Stimulated activated CD4-positive, alpha-beta T cell treated with anti-CD3 and anti-CD28 coated beads, Interleukin-4, amount 100 ng/mL, for 24 hours (primary cell): ENCODE measurements at regions not wholly inside any gene's neighbourhood (a gene's known extent, or its start where the extent isn't known, plus 50 kb on each side); places are given as distances from the start of the nearest gene placed in this dataset.

Experiments
- DNase-seq: peaks from one replicate; pipeline ENCODE4 v3.0.0-alpha.2; 2020

DNA sequence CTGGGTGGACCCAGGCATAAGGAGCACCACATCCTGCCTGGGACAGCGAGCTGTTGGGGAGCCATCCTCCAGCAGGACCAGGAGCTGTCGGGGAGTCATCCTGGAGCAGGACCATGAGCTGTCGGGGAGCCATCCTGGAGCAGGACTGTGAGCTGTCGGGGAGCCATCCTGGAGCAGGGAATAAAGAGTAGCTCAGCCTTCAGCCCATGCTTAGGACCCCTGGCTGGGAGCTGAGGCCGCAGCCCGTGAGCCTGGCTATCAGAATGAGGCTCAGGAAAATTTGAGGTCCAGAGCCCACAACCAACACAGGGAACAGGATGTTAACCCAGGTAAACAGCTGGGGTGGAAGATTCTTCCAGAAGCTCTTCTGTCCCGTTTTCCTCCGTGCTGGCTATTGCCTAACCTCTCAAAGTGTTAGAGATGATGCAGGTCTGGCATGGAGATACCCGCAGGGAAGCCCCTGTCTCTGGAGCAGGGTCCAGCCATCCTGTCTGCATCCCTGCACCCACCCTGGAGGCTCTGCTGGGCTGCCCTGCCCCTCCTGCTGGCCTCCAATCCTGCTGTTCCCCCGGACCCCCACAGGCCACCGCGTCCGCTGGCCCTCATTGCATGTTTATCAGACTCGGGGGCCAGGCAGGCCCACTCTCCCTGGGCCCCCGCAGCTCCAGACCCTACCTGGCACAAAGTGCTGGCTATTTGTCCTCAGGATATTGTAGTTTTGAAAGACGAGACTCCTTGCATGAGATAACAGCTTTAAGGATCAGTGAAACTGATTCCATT is 243.5 kb upstream of the MYT1L start:
- no peak for DNase-seq

DNA sequence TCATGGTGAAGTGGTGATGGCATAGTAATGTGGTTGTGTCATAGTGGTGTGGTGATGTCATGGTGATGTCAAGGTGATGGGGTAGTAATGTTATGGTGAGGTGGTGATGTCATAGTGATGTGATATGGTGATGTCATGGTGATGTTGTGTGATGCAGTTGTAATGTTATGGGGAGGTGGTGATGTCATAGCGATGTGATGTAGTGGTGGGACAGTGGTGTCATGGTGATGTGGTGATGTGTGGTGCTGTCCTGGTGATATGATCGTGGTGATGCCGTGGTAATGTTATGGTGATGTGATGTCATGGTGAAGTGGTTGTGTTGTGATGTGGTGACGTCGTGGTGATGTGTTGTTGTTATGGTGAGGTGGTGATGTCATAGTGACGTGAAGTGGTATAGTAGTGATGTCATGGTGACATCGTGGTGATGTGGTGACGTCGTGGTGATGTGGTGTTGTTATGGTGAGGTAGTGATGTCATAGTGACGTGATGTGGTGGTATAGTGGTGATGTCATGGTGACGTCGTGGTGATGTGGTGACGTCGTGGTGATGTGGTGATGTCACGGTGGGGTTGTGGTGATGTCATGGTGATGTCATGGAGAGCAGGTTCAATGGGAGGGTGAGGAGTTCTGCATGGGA is 242.7 kb upstream of the MYT1L start:
- no peak for DNase-seq

DNA sequence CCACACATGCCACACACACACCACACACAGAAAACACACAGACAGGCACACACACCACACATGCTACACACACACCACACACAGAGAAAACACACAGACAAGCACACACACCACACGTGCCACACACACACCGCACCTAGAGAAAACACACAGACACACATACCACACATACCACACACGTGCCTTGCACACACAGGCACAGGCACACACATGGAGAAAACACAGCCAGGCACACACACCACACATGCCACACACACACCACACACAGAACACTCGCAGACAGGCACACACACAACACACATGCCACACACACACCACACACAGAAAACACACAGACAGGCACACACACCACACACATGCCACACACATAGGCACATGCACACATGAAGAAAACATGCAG is 242.1 kb upstream of the MYT1L start:
- no peak for DNase-seq

DNA sequence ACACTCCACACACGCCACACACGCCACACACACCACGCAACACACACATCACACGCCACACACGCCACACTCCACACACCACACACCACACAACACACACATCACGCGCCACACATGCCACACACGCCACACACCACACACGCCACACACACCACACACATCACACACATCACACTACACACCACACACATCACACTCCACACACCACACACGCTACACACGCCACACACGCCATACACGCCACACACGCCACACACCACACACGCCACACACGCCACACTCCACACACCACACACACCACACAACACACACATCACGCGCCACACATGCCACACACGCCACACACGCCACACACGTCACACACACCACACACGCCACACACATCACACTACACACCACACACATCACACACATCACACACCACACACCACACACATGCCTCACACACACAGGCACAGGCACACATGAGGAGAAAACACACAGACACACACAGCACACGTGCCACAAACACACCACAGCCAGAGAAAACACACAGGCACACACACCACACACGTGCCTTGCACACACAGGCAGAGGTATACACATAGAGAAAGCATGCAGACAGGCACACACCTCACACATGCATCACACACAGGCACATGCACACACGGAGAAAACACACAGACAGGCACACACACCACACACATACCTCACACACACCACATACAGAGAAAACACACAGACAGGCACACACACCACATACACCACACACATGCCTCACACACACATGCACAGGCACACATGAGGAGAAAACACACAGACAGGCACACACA is 241.5 kb upstream of the MYT1L start:
- no peak for DNase-seq

DNA sequence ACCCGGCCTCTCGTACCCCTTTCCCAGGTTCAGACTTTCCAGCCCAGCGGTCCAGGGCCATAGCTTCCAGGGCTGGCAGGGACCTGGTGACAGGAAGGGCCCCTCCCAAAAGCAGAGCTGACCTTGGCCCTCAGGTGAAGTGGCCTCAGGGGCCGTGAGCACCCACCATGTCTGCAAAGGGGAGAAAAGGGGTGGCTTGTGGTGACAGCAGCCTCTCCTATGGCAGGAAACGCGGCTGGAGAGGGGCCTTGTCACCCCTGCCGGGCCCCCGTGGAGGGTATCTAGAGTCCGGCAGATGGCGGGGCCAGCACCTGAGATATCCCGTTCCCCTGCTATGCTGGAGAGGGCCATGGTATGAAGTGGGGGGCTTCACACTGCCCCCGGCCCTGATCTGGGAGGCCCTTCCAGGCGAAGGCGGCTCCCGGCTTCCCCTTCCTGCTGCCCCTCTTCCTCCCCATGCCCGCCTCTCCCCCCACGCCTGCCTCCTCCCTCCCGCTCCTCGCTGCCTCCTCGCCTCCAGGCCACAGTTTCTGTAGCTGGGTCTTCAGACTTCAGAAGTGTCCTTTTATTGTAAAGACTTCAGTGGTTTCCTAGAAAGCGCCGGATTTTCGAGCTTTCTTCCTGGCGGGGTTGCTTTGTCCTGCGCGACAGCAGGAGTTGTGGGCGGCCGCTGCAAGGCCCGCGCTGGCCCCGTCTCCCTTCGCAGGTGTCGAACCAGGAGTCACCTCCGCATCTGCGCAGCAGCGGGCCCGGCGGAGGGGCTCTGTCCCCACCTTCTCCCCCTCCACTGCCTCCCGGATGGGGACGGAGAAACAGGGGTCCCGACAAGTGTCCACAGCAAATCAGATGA is 240.5 kb upstream of the MYT1L start:
- no peak for DNase-seq

DNA sequence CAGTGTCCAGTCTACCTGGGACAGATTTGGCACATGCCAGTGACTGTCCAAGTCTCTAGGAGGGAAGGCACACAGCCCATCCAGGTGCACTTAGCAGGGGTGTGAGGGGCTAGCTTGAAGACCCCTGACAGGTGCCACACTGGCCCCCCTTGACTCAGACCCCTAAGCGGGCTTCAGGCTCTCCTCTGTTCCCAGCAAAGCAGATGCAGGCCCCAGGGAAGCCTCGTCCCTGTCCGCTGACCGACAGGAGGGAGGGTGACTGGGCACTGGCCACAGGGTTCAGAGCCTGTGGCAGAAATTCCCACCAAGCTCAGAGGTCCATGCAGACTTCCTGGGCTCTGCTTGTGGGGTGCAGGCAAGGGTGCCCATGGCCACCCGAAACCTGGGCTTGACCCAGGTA is 239.8 kb upstream of the MYT1L start:
- DNase-seq = no peak

DNA sequence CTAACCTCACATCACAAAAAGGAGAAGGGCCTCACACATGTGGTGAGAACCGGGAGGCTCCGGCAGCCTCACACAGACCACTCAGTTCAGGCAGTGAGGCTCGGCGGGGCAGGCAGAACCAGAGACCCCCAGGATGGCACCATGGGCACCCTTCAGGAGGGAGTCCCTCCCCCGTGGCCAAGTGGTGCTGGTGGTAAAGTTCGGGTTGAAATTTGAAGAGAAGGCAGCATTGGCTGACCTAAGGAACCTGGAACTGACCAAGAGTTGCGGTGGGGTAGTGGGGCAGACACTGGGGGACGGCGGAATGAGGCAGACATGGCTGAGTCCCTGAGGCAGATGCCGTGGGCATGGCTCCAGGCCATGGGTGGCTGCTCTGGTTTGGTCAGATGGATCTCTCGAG is 239.3 kb upstream of the MYT1L start:
- DNase-seq = no peak

DNA sequence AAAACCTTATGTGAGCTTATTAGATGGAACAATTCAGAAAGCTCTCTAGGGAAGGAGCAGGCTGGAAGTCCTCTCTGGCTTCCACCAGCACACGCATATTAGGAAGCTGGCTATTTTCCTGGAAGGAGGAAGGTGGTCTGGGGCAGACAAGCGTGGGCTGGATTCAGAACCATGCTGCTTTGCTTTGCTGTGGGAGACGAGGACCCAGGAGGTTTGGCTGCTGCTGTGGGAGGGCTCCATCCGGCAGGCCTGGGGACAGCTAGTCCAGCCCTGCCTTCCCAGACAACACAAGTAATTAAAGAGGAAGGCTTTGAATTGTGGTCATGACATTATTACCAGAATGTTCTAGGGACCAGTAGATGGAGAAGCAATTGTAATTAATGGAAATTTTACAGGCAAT is 238.8 kb upstream of the MYT1L start:
- DNase-seq = no peak

DNA sequence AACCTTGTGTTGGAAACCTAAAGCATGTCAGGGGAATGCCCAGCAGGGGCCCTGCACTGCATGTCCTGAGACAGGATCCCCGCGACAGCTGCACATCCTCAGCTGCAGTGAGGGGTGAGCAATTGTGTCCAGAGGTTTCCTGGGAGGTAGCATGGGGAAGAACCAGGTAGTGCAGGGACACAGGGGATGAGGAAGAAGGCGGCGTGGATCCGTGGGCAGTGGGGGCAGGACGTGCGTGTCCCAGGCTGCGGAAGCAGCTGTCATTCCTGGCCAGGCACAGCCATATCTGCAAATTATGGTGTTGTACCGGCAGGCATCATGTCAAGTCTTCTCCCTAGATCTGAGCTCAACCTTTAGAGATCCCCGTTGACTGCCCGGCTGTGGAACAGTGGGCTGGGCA is 238.2 kb upstream of the MYT1L start:
- DNase-seq = no peak

DNA sequence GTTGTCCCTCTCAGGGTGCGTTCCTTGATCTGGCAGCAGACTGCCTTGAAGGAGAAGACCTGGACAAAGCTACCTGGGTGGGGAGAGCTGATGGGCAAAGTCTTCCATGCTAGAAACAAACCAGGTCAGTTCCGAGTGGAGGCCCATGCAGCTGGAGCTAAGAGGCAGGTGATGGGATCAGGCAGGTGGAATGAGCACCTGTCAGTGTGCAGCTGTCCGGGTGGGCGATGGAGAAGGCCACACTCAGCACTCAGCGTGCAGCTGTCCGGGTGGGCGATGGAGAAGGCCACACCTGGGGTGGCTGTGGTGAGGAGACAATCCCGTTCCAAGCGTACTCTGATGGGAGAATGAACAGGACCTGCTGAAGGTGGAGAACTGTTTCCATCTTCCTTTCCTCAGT is 237.3 kb upstream of the MYT1L start:
- no peak for DNase-seq

DNA sequence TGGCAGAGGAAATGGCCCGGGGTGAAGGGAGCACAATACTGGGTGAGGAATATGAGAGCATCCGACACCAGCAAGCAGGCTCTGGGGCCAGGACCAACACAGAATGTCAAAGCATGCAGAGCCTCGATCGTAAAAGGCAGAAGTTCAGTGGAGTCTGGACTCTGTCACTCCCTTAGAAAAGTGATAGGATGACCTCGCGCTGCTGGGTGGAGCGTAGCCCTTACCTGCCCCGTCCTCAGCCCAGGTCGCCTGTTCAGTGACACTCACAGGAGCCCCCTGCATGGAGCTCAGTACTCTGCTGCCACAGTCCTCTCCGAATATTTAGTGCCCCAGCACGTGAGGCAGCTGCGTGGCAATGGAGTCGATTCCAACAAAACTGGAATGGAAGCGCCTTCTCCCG is 236.7 kb upstream of the MYT1L start:
- DNase-seq = no peak

DNA sequence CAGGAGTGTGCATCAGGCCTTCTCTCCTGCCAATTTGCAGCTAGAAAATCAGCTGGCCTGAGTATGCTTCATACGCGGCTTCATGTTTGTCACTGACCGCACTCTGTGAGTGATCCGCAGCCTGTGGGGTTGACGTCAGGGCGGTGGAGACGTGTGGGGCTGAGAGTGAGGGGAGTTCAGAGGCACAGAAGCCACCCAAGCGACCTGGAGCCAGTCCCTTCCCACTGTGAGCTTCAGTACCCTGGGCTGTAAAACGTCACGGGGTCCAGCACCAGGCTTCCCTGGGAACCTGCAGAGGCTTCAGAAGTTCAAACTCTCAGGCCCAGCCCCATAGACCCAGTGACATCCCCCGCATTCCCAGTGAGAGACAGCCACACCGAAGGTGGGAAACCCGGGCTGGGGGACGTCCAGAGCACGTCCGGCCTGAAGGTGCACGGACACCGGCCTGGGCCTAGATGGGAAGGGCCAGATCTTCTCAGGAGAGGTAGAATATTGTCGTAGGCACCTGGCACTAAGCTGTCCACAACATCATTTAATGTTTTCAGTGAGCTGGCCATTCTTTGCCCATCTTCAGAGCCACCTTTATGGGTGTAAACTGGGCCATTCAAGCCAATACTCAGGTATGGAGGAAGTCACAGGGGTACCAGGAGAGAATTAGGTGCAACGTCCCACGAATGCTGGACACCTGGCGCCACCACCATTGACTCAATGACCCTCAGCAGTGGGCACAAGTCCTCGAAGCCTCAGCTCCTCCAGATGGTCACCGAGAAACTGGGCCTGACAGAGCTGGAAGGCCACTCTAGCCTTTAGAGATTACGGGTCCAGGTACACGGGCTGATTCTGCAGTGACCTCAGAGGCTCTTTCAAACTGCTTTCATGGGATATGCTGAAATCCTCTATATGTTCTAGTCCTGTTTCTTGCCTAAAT is 235.6 kb upstream of the MYT1L start:
- DNase-seq = no peak

DNA sequence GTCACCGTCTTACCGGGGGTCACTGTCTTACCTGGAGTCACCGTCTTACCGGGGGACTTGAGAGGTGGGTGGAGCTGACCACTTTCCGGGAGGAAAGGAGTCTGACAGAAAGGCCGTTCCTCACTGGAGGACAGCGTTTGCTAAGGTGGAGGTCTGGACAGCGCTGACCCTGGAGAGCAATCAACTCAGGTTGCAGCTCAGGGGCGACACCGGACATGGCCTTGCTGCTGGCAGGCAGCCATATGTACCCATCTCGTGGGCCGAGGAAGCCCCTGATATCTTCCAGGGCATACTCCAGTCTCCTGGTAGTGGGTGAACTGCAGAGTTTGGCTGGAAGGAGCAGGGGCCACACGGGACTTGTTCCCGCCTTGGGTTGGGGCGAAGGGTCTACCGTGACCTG is 234.6 kb upstream of the MYT1L start:
- no peak for DNase-seq

DNA sequence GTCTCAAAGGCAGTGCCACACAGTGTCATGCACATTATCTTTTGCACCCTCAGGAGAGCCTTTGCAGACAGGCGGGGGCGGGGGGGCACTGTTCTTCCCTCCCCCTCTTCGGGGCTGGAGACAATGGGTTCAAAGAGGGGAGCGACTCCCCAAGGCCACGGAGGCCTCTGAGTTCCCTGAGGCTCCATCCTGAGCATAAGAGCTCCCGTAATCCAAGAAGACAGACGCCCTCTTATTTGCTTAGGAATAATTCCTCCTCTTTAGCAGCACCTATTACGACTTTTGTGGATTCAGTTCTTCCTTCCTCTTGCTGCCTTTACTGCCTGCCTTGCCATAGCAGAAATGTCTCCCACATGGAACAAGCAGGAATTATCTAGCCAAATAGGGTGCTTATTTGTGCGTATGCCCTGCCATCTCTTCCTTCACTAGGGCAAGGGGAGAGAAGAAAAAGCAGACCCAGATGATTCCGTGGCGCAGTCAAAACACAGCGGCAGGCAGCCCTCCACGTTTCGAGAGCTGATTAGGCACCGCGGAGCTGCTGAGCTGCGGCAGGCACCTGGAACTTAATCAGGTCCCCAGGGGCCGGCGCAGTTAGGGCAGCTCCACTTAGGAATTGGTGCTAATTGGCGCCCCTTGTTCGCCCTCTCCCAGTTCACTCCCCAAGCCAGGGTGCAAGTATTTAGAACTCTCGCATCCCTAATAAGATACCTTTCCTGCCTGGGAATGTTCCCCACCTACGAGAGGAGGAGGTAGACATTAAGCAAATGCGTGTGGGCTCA is 233.4 kb upstream of the MYT1L start:
- DNase-seq = no peak

DNA sequence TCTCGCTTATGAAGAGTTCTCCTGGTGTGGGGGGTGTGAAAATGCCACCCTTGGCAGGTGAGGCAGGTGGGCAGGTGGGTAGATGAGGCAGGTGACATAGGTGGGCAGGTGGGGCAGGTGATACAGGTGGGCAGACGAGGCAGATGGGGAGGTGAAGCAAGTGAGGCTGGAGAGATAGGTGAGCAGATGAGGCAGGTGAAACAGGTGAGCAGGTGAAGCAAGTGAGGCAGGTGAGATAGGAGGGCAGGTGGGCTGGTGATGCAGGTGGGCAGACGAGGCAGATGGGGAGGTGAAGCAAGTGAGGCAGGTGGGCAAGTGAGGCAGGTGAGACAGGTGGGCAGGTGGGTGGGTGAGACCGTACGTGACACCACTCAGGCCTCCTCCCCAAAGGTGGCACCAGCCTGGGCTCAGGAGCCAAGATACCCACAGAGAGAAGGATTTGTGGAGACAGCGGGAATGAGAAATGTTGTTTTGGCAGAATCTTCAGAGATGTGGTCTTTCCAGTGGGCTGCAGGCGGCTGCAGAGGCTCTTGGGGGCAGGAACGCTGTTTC is 232.3 kb upstream of the MYT1L start:
- no peak for DNase-seq

DNA sequence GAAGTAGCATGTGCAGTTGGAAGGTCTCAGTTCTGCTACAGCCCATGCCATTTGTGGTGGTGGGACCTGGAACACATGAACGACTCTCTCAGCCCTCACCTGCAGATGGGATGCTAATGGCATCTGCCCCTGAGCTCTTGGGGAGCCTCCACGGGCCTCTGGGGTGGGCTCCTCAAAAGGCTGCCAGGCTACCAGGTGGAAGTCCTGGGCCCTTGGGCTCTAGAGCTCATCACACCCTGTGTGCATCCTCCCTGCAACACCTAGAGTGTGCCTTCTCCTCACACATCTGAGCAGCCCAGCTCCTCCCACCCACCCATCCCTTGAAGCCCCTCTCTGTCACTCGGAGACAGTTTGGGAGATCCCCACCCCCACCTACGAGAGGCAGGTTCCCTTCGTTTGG is 231.8 kb upstream of the MYT1L start:
- DNase-seq = no peak

DNA sequence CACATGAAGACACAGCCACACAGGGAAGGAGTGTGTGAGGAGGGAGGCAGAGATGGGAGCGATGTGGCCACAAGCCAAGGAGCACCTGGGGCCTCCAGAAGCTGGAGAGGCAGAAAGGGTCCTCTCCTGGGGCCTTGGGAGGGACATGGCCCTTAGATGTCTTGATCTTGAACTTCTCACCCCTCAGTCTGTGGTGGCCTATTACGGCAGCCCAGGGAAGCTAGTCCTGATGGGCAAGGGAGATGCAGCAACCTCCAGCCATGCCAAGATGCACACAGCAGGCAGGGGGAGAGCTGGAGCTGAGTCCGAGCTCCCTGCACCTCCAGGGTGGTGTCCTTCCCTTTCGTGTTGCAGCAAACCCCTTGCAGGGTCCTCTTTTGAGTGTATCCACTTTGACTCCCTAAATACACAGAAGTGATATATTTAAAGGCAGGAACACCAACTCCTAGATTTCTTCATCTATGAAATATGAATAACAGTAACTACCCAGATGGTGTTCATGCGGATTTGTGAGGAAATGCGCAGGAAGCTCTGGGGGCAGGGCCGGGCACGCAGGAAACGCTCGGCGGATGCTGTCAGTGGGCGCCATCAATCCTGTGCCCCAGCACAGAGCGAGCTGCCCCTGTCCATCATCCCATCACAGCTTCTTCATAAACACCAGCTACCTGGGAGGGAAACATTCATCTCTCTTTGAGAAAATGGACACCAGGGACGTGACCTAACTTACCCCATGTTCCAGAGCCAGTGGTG is 230.4 kb upstream of the MYT1L start:
- DNase-seq = no peak

DNA sequence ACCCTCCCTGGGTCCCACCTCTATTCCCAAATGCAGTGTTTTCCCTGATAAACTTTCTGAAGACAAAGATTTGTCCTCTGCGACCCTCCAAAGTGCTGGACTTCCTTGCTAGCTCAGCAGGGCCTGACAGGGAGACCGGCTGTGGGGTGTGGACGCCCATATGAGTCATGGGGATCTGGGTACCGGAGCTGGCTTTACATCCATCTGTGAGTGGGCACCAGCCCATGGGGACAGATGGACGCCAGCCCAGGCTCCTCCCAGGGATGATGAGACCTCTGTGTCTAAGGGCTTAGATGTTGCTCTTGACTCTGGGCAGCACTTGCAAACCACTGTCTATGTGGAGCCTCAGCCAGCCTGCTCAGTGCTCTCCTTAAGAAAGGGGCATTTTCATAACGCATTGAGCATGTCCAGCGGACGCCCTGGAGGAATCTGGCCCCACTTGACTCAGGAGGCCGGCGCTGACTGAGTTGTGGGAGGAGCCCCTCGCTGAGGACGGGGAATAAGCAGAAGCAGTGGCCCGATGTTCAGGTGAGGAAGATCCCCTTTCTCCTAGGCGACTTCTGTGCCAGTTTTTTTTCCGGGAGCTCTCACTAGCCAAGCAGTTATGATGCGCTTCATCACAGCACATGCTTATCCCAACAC is 229.4 kb upstream of the MYT1L start:
- DNase-seq = no peak

DNA sequence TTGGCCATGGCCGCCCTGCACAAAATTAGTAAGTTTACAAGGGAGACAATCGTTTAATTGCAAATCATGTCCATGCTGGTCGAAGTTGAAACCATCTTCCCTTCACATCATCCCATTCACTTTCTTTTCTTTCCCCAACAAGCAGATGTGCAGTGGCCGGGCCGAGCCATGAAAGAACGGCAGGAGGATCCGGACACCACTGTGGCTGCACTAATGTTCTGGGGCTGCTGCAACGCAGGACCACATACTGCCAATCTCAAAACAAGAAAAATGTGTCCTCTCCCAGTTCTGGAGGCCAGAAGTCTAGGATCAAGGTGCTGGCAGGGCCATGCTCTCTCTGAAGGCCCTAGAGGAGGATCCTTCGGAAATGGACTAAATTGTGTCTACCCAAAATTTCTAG is 227.4 kb upstream of the MYT1L start:
- no peak for DNase-seq

DNA sequence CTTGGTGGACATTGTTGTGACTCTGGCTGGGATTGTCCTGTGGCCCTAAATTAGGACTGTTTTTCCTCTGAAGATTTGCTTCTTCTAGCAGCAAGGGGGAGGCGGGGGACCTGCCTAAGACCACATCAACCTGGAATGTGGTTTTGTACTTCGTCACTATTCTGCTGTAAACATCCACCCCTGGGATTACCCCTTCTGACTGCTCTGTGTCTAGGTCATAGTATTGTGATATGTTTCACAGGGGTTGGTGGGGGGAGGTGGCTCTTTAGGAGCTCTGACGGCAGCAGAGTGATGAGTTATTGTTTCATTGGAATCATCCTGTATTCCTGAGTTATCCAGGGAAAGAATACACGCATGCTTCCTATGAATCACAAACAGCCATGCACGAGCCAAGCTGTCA is 226.4 kb upstream of the MYT1L start:
- DNase-seq = no peak
